Endothelial cell of umbilical vein (primary cell): ENCODE measurements at regions not wholly inside any gene's neighbourhood (a gene's known extent, or its start where the extent isn't known, plus 50 kb on each side); places are given as distances from the start of the nearest gene placed in this dataset.

Experiments used
- BruUV-seq: library from RNA; stranded (reverse); fragments of 400-500 nt; replicated peaks from 2 replicates; lab custom pipeline; 2021; lab: Mats Ljungman, UMichigan
- CTCF ChIA-PET: fragments of 300-600, 350-600 bp; sonication (Branson Sonifier 250); formaldehyde crosslinking; loops from one replicate; lab custom pipeline; 2021; ENCODE audit warnings: antibody characterized with exemption, inconsistent platforms; lab: Charles Lee
- POLR2A ChIA-PET: fragments of 300-600, 350-600 bp; sonication (Branson Sonifier 250); formaldehyde crosslinking; loops from one replicate; lab custom pipeline; 2021; ENCODE audit warnings: antibody characterized with exemption, inconsistent platforms; lab: Charles Lee
- DNase-seq: peaks from one replicate; pipeline ENCODE4 v3.0.0-alpha.2; 2011; ENCODE audit warnings: low read depth, low spot score
- FAIRE-seq: peaks from 2 replicates; lab custom pipeline; 2011; peaks lifted over from hg19 to GRCh38; lab: Jason Lieb, UNC
- H2AFZ ChIP-seq: 2 replicates; pipeline ENCODE4 v1.6.0; 2012; ENCODE audit warnings: low read depth, low read length, control low read depth, inconsistent platforms
- H3K27ac ChIP-seq: 2 replicates; pipeline ENCODE4 v1.5.1; 2011; ENCODE audit warnings: low read depth, mild to moderate bottlenecking, control low read depth, low read length, moderate library complexity; ENCODE audit not compliant: insufficient read depth
- H3K27me3 ChIP-seq, 2 experiments: 2 replicates each; pipeline versions ENCODE4 v1.6.0 to v1.6.1; 2011; ENCODE audit warnings: low read length in 2 of 2, mixed read lengths in 1 of 2; ENCODE audit not compliant: control insufficient read depth in 2 of 2, insufficient read depth in 2 of 2
- H3K36me3 ChIP-seq, 2 experiments: 2 replicates in 1 of 2; 3 replicates in 1 of 2; pipeline ENCODE4 v1.5.1; 2011; ENCODE audit warnings: low read length in 2 of 2, mild to moderate bottlenecking in 1 of 2, moderate library complexity in 1 of 2; ENCODE audit not compliant: control insufficient read depth in 2 of 2, insufficient read depth in 2 of 2; ENCODE audit errors: extremely low read depth in 1 of 2
- H3K4me1 ChIP-seq: 3 replicates; pipeline ENCODE4 v1.5.1; 2011; ENCODE audit warnings: mild to moderate bottlenecking, low read length; ENCODE audit not compliant: control insufficient read depth, insufficient read depth; ENCODE audit errors: extremely low read depth
- H3K4me2 ChIP-seq: 2 replicates; pipeline ENCODE4 v1.6.1; 2011; ENCODE audit warnings: low read length, control low read depth, mixed read lengths; ENCODE audit not compliant: insufficient read depth
- H3K4me3 ChIP-seq, 3 experiments: fragments of 200-600 bp in 1 of 3; sonication (generic), shearing (Covaris generic) in 1 of 3; replicated peaks in 1 of 3; 2 replicates each; pipeline ENCODE4 v1.5.1; 2011 to 2016; ENCODE audit warnings: control low read depth in 3 of 3, low read length in 3 of 3, mild to moderate bottlenecking in 2 of 3, inconsistent platforms in 1 of 3, low read depth in 1 of 3, moderate library complexity in 1 of 3; ENCODE audit not compliant: insufficient read depth in 1 of 3
- H3K79me2 ChIP-seq: 2 replicates; pipeline ENCODE4 v1.6.0; 2012; ENCODE audit warnings: low read length, inconsistent platforms; ENCODE audit not compliant: control insufficient read depth, insufficient read depth
- H3K9ac ChIP-seq: replicated peaks from 2 replicates; pipeline ENCODE3; 2011; ENCODE audit warnings: low read length, control low read depth; ENCODE audit not compliant: insufficient read depth; ENCODE audit errors: extremely low read depth
- H3K9me1 ChIP-seq: replicated peaks from 3 replicates; pipeline ENCODE4 v1.6.0; 2011; ENCODE audit warnings: mild to moderate bottlenecking, low read length; ENCODE audit not compliant: control insufficient read depth, insufficient read depth; ENCODE audit errors: extremely low read depth
- H3K9me3 ChIP-seq: replicated peaks from 2 replicates; pipeline ENCODE4 v1.5.1; 2012; ENCODE audit warnings: low read length, inconsistent platforms; ENCODE audit not compliant: control insufficient read depth, insufficient read depth
- H4K20me1 ChIP-seq: replicated peaks from 2 replicates; pipeline ENCODE3; 2011; ENCODE audit warnings: mild to moderate bottlenecking, low read length; ENCODE audit not compliant: control insufficient read depth, insufficient read depth; ENCODE audit errors: extremely low read depth
- CTCF ChIP-seq, 2 donors: IDR thresholded peaks; 1 replicate in 1 of 2; 2 replicates in 1 of 2; pipeline ENCODE4 v1.5.1; 2011; ENCODE audit warnings: low read length in 2 of 2, mild to moderate bottlenecking in 2 of 2, moderate library complexity in 2 of 2, control low read depth in 1 of 2, inconsistent platforms in 1 of 2, low read depth in 1 of 2; ENCODE audit not compliant: insufficient read depth in 1 of 2; ENCODE audit errors: extremely low read depth in 1 of 2
- EZH2 ChIP-seq: IDR thresholded peaks from 2 replicates; pipeline ENCODE4 v1.6.1; 2012; ENCODE audit warnings: borderline replicate concordance, low read depth, mild to moderate bottlenecking, moderate library complexity, low read length, inconsistent platforms; ENCODE audit not compliant: severe bottlenecking
- FOS ChIP-seq: IDR thresholded peaks from 2 replicates; pipeline ENCODE4 v1.6.1; 2011; ENCODE audit warnings: mild to moderate bottlenecking, low read length, moderate library complexity, borderline replicate concordance; ENCODE audit not compliant: insufficient read depth
- GATA2 ChIP-seq: IDR thresholded peaks from 2 replicates; pipeline ENCODE4 v1.7.0; 2011; ENCODE audit warnings: low read depth, mild to moderate bottlenecking, moderate library complexity, mixed read lengths, low read length; ENCODE audit not compliant: insufficient read length, insufficient read depth
- JUN ChIP-seq: IDR thresholded peaks from 2 replicates; pipeline ENCODE4 v1.6.1; 2011; ENCODE audit warnings: borderline replicate concordance, low read depth; ENCODE audit not compliant: insufficient read length, insufficient read depth
- MAX ChIP-seq: IDR thresholded peaks from 2 replicates; pipeline ENCODE4 v1.6.1; 2011; ENCODE audit not compliant: insufficient read depth, insufficient read length
- MYC ChIP-seq: IDR thresholded peaks from one replicate; pipeline ENCODE4 v1.6.1; 2011; ENCODE audit warnings: mild to moderate bottlenecking, low read depth, low read length
- POLR2A ChIP-seq: IDR thresholded peaks from 2 replicates; pipeline ENCODE4 v1.6.1; 2012; ENCODE audit warnings: low read depth, mild to moderate bottlenecking, control low read depth, low read length
- POLR2AphosphoS5 ChIP-seq: IDR thresholded peaks from 2 replicates; pipeline ENCODE4 v1.6.1; 2012; ENCODE audit warnings: low read depth, mild to moderate bottlenecking, control low read depth, low read length, moderate library complexity; ENCODE audit not compliant: insufficient read depth
- dilution Hi-C: fragments of 300-500 bp; cut with MboI; formaldehyde crosslinking; loops from one replicate; pipeline ENCODE4 v1.15.0; 2019; ENCODE audit warnings: low sequenced_read_pairs; ENCODE audit not compliant: extremely low pct_ligation_motif_present
- intact Hi-C: fragments of 100-400 bp; cut with micrococcal nuclease; formaldehyde crosslinking; loops from one replicate; pipeline ENCODE4 v1.10.0; 2022

- no peak overlapping the region for H3K27ac ChIP-seq
- H3K4me1 ChIP-seq: no peaks in the 10 kb centered on the region
- H2AFZ ChIP-seq: no peak overlapping the region
- no peaks in the 10 kb centered on the region for H3K9me3 ChIP-seq
- no peaks in the 10 kb centered on the region for H3K79me2 ChIP-seq
- H4K20me1 ChIP-seq: no peaks in the 10 kb centered on the region
- FAIRE-seq (no peak), DNase-seq (no peak)
- dilution Hi-C loops: no loop called here
- BruUV-seq: no TSS peak
- H3K9me1 ChIP-seq: no peaks in the 10 kb centered on the region
- H3K4me2 ChIP-seq: no peak overlapping the region
- no peaks in the 10 kb centered on the region for H3K27me3 ChIP-seq
- H3K36me3 ChIP-seq: no peaks in the 10 kb centered on the region
- no peak overlapping the region for H3K9ac ChIP-seq
- intact Hi-C loops: no loop called here
- TF ChIP-seq FOS (no peak), MAX (no peak)
- H3K4me3 ChIP-seq: no peak overlapping the region
- POLR2A ChIA-PET: no interaction called here
- CTCF ChIA-PET: no interaction called here
These were observed 322.5 kb downstream of the EN1 start for GRCh38 chr2:118524911-118525310.

GRCh38 chr2:118523761-118524160, 323.7 kb downstream of the EN1 start:
- dilution Hi-C loops: no loop called here
- Histone ChIP-seq H3K27me3 (no peaks in the 10 kb centered on the region), H3K27ac (no peak overlapping the region), H3K4me1 (no peaks in the 10 kb centered on the region), H3K9me1 (no peaks in the 10 kb centered on the region), H3K4me3 (no peak overlapping the region), H3K79me2 (no peaks in the 10 kb centered on the region), H3K9me3 (no peaks in the 10 kb centered on the region), H3K36me3 (no peaks in the 10 kb centered on the region), H3K4me2 (no peak overlapping the region), H2AFZ (no peak overlapping the region), H3K9ac (no peak overlapping the region), H4K20me1 (no peaks in the 10 kb centered on the region)
- FAIRE-seq (no peak), DNase-seq (no peak)
- TF ChIP-seq MAX (no peak), JUN (no peak), POLR2A (no peak), CTCF (IDR thresholded peaks at IDR 0.05; ENCODE audit: extremely low read depth in 1 of 2, insufficient read depth in 1 of 2, low read depth in 1 of 2, low read length in 2 of 2) (no peak), GATA2 (no peak), FOS (no peak), MYC (no peak), POLR2AphosphoS5 (no peak), EZH2 (no peak)
- BruUV-seq: no TSS peak
- ChIA-PET CTCF (no interaction called here), POLR2A (no interaction called here)
- intact Hi-C loops: no loop called here
